ENCODE measurements at regions not wholly inside any gene's neighbourhood (a gene's known extent, or its start where the extent isn't known, plus 50 kb on each side); places are given as distances from the start of the nearest gene placed in this dataset.

DNA sequence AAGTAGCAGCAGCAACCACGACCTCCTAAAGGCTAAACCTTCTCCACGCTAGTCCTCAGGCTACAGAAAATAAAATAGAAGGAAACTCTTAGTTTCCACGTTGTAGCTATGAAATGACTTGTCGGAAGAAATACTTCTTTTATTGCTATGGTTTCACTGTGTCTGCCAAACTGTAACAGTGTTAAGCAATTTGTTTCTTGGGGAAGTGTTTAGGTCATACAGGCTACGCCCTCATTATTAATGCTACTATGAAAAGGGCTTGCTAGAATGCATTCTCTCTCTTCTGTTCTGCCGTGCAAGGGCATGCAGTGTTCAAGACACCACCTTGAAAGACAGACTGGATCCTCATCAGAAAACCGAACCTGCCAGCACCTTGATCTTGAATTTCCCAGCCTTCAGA, 462.7 kb downstream of the PLOD2 start:
- TF ChIP-seq CTCF (IDR thresholded peaks at IDR 0.05) (no peak), POLR2A (IDR thresholded peaks at IDR 0.05) (no peak)

All from tibial nerve (tissue), 3 donors.